HepG2 (cell line): ENCODE measurements at regions not wholly inside any gene's neighbourhood (a gene's known extent, or its start where the extent isn't known, plus 50 kb on each side); places are given as distances from the start of the nearest gene placed in this dataset.

Experiments used
- CHD2 ChIP-seq: IDR thresholded peaks from 2 replicates; pipeline ENCODE4 v1.6.1; 2011; ENCODE audit warnings: low read depth, low read length, improper control_type of control experiment
- HDAC2 ChIP-seq: sonication (generic); formaldehyde crosslinking; IDR thresholded peaks from 2 replicates; pipeline ENCODE4 v1.4.0; 2020; ENCODE audit warnings: missing genetic modification reagents

GRCh38 chr3:16724487-16724886 is 119.3 kb upstream of the DAZL start:
- TF ChIP-seq HDAC2 (no peak), CHD2 (no peak)
